GM21526 (cell line): ENCODE measurements at regions not wholly inside any gene's neighbourhood (a gene's known extent, or its start where the extent isn't known, plus 50 kb on each side); places are given as distances from the start of the nearest gene placed in this dataset.

Experiments
- ATAC-seq: cut with Tn5 transposase; IDR thresholded peaks from one replicate; pipeline ENCODE4 v1.9.1; 2021; ENCODE audit warnings: moderate library complexity; ENCODE audit not compliant: unreplicated experiment, low FRiP score

DNA sequence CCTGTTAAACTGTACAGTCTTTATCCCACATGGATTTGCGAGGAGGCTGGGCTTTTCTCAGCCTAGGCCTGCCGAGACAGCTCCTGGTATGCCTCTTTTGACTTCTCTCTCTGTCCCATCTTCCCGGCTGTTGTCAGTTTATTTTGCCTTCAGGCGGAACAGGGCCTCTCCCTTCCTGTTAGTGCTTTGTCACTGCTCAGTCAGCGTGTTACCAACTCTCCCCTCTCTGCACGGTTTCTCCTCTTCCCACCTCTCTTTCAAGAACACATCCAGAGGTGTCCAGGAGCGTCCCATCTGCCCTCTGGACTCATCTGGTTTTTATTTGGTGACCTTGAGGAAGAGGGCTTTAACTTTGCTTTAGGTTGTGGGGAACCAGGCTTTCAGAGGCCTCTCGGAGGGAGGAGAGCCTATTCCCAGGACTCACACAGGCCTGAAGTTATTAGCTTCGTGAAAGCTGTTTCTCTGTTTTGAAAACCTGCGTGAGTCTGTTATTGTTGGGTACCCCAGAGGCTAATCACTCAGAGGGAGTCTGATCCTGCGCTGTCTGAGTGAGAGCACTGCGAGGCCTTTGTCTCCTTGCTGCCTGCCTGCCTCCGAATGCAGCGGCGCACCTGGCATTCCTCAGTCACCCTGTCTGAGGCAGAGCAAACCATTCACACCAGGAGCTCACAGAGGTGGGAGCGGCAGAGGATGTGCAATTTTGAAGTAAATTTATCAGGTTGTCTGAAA is 234.4 kb upstream of the MPDZ start:
- no peak for ATAC-seq

DNA sequence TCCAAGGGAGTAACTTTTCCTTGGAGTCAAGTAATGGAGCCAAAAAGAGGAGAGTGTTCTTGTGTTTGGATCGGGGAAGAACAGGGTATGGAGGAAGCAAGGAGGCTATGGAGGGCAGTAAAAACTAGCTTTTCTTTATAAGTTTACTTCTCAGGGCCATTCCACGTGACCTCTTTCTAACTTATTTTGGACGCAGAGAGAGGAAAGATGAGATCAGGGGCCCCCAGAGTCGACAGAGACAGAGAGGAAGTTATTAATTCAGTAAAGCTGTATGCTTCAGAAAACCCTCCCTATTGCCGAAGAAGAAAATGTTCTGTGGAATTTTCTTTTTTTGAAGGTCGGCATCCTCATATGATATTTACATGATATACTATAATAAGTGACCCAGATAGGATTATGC is 233.8 kb upstream of the MPDZ start:
- no peak for ATAC-seq

GRCh38 chr9:13508681-13509080 is 229.2 kb upstream of the MPDZ start:
- ATAC-seq = no peak

DNA sequence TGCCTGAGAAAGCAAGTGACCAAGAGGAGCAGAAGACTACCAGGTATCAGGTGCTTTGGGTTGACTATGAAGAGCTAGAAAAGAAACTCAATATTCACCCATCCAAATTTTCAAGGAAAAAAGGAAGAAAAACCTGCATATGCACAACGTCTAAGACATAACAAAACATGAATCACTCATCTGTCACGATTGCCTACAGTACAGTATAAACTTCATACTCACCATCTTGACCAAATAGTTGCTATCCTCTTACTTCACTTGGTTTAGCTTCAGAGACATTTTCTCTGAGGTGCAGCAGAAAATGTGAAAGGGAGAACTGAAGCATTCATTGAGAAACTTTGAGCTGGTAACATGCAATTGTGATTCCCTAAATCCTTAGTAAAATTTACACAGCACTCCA is 228.6 kb upstream of the MPDZ start:
- no peak for ATAC-seq

DNA sequence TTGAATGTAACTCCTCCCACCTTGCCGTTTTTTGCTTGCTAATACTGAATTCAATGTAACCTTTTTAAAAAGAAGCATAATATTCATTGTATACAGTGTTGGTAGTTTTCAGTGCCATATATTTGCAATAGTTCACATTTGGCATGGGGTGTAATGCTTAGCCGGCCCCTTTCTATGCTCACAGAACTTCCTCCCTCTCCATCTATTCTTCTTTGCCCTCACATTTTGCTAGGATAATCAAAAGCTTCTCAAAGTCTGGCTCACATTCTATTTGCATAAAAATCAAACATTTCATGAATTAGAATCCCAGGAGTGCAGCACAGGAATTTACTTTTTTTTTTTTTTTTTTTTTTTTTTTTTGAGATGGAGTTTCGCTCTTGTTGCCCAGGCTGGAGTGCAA is 226.3 kb upstream of the MPDZ start:
- no peak for ATAC-seq

DNA sequence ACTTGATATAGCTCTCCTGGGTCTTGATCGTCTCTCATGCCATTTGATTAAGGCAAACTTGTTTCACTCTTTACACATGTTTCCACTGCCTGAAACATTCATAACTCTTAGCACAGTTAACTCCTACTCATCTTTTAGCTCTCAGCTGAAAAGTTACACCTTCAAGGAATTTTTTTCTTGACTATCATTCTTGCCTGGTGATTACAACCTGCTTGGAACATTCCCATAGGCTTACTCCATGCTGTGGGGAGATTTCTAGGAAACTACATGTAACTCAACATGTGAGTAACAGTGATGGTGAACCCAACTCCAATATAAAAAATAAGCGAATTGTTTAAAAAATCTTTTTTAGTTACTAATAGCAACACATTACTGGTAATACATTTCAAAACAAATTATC is 224.1 kb upstream of the MPDZ start:
- no peak for ATAC-seq

GRCh38 chr9:13502484-13502883 is 223.0 kb upstream of the MPDZ start:
- no peak for ATAC-seq

DNA sequence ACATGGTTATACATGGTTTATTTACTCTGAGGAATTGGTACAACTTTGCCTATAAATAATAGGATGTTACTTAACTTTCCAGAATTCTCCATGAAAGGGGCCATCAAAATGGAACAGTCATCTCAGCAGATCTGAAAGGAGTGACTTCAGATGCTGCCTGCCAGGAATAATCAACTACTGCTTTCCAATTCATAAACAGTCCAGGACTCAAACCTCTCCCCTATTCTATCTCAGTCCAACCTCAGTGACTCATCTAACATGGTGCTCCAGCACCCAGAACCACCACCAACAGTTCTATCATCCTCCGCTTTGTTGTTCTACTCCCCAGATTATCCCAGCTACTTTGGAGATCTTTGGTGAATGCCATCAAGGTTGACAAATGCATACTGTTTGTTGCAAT is 221.5 kb upstream of the MPDZ start:
- no peak for ATAC-seq

- ATAC-seq = no peak
Measured at GRCh38 chr9:13500034-13500433, 220.5 kb upstream of the MPDZ start.

- ATAC-seq = no peak
Measured at GRCh38 chr9:13493697-13494096, 214.2 kb upstream of the MPDZ start.

DNA sequence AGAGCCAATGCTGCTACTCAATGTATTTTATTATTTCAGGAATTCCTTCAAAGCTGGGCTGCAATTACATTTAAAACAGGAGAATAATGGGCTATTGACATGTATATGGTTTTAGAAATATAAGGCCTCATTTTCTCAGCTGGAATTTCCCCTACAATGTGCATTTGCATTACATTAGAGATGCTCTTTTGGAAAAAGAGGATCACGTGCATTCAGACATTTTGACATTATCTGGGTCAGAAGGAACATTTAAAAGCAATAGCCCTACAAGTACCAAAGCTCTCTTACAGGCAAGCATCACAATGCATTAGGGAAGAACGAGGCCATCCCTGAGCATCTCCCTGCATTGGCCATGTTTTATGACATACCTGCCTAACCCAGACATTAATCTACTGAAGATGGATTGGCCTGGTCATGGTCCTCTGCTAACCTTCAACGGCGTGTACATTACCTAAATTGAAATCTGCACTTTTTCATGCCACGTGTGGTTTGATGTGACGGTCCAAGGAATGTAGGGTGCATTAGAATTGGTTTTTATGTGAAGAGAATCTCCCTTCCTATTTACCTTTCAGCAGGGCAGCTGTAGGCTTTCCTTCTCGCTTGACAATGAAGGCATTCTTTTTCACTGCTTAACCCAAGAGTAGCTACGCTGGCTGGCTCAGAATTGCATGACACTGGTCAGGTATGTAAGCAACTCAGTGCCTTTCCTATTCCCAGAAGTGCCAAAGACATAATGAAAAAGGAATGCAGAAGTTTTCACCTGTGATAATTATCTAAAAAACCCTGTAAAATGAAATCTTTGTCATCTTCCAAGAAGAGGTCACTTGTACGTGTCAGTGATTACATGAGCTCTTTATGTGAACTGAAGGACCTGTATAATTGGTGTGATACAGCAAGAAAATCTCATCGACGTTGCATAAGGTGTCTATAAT is 212.3 kb upstream of the MPDZ start:
- ATAC-seq = no peak

DNA sequence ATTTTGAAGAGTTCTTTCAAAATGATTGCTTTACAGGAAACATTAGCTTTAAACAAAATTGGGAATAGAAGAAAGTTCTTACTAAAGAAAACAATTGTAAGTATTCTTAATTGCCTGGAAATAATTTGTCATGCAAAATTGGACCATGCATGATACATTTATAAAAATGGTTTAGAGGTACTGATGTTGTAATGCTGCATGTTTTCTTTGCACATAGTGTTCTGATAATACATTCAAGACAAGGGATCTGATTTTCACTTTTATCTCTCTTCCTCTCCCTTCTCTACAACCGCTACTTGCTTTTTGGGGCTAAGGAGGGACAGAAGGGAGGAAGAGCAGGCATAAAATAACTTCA is 211.6 kb upstream of the MPDZ start:
- no peak for ATAC-seq

DNA sequence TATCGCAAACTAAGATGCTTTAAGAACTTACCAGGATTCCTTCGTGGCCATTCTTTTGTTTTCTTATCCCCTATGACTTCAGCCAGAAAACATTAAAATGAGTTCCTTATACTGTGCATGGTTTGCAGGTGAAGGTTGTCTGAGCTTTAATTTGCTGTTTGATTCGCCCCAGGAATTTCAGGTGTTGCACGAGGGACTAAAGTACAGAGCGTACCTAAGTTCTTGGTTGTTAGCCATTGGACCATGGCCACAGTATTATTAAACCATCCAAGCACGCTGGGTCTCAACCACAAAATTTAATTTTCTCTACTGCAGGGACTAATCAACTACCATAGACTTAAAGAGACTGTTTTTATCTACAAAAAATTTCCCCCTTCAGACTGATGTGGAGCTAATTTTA is 208.4 kb upstream of the MPDZ start:
- no peak for ATAC-seq

- no peak for ATAC-seq
Measured at GRCh38 chr9:13487498-13487897, 208.0 kb upstream of the MPDZ start.

DNA sequence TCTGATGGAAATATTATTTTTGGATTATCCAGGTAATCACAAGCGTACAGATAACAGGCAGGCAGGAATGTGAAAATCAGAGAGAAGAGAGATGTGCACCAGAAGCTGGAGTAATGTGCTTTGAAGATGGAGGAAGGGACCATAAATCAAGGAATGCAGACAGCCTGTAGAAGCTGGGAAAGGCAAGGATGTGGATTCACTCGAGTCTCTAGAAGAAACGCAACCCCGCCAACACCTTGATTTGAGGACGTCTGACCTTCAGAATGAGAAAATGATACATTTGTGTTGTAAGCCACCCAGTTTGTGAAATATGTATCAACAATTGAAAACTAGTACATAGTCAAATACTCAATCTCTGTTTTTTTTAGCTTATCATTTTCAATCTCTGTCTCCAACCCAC is 207.6 kb upstream of the MPDZ start:
- no peak for ATAC-seq

DNA sequence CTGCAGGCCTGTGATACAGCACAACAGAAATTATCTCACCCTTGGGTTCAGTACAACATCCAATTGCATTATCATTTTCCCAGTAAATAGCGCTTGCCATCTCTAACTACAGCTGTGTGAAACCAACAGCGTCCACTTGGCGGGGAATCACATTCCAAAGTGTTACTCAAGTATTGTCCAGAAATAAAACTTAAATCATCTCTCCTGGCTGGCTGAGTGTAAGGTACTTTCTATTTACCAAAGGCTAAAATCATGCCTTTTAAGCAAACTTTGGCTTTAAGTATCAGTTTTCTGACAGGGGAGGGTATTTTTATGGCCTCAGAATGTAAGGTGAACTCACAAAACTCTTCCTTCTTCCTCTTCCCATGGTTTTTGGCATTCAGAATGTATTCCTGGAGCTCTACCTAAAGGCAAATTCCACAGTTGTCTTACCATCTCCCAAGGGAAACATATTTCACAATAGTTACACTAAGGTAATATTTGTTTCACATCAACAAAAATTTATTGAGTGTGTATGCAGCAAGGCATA is 205.6 kb upstream of the MPDZ start:
- no peak for ATAC-seq

DNA sequence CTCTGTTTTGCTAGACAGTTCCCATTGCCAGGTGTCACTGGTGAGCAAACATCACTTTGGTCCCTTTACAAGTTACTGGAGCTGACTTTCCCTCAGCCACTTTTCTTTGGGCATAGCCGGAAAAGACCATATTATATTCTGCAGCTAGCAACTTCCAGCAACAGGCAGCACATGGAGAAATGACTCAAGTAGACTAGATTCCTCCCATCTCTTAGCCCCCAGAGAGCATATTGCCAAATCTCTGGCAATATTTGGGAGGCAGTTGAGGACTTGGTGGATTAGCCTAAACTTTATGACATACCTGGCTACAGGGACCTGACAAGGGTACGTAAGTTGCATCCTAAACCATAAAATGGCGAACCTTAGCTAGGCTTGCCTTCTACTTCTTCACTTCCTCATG is 204.7 kb upstream of the MPDZ start:
- ATAC-seq = no peak

DNA sequence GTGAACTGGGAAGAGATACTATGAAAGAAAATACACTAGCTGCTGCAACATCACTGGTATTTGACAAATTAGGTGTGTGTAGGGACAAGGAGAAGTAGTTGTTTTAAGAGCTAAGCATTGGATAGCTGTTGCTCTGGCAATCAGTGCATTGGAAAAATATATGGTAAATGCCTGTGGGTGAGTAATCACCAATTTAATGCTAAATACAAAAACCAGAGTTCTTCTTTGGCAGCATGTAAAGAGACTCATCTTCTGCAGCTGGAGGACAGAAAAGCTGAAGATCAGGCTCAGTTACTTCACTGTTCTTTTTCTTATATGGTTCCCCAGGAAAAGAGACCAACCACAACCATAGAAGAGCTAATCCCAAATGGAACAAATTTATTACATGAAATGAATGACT is 201.8 kb upstream of the MPDZ start:
- no peak for ATAC-seq

- ATAC-seq = no peak
Measured at GRCh38 chr9:13480693-13481092, 201.2 kb upstream of the MPDZ start.

DNA sequence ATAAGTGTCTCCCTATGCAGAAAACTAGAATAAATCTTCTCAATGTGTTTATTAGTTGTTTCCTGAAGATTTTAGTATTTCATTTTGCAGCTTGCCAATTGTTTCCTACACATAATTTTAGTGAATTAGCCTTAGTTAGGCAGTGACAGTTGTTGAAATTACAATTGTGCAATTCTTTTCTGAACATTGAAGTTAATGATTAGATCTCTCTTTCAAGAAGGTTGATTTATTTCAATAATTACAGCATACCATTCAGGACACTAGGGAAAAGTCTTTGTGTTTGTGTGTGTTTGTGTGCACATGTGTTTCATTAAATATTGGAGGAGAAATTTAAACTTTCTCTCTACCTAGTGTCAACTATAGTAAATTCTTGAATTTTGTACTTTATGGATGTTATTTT is 199.6 kb upstream of the MPDZ start:
- ATAC-seq = no peak

GRCh38 chr9:13478639-13479038 is 199.1 kb upstream of the MPDZ start:
- no peak for ATAC-seq

- ATAC-seq = no peak
Measured at GRCh38 chr9:13478160-13478559, 198.7 kb upstream of the MPDZ start.
